CD4-positive, alpha-beta T cell (primary cell): ENCODE measurements at regions not wholly inside any gene's neighbourhood (a gene's known extent, or its start where the extent isn't known, plus 50 kb on each side); places are given as distances from the start of the nearest gene placed in this dataset.

Experiments
- ATAC-seq: fragments of 200-7000 bp; cut with Tn5 transposase; one replicate; pipeline ENCODE4 v1.10.0; 2022; ENCODE audit warnings: mild to moderate bottlenecking; ENCODE audit not compliant: poor library complexity
- CTCF ChIA-PET: fragments of 350-600 bp; sonication (Branson Sonifier 250); formaldehyde crosslinking; loops from one replicate; lab custom pipeline; 2021; ENCODE audit warnings: antibody characterized with exemption, inconsistent platforms; lab: Charles Lee
- POLR2A ChIA-PET: fragments of 350-600 bp; sonication (Branson Sonifier 250); formaldehyde crosslinking; loops from one replicate; lab custom pipeline; 2021; ENCODE audit warnings: antibody characterized with exemption, inconsistent platforms; lab: Charles Lee
- DNase-seq, 14 experiments: peaks; one replicate each; pipeline ENCODE4 v3.0.0-alpha.2; 2013 to 2020; ENCODE audit warnings: mixed read lengths in 2 of 14
- H3K27ac ChIP-seq, 2 donors: one replicate each; pipeline versions ENCODE4 v1.5.1 to v1.7.0; 2013; ENCODE audit warnings: low read length in 2 of 2, low read depth in 1 of 2, mild to moderate bottlenecking in 1 of 2
- H3K27me3 ChIP-seq, 2 experiments: 1 replicate in 1 of 2; 2 replicates in 1 of 2; pipeline versions ENCODE4 v1.6.1 to v1.7.0; 2013; ENCODE audit warnings: low read length in 2 of 2, control low read depth in 1 of 2, mild to moderate bottlenecking in 1 of 2, moderate library complexity in 1 of 2; ENCODE audit not compliant: insufficient read depth in 2 of 2, control insufficient read depth in 1 of 2
- H3K36me3 ChIP-seq: one replicate; pipeline ENCODE4 v1.6.1; 2013; ENCODE audit warnings: low read length, control low read depth; ENCODE audit not compliant: insufficient read depth
- H3K4me1 ChIP-seq: one replicate; pipeline ENCODE4 v1.6.1; 2013; ENCODE audit warnings: low read length, control low read depth; ENCODE audit not compliant: insufficient read depth
- H3K4me3 ChIP-seq: one replicate; pipeline ENCODE4 v1.5.1; 2013; ENCODE audit warnings: mild to moderate bottlenecking, low read length, moderate library complexity
- H3K9me3 ChIP-seq, 2 experiments: 1 replicate in 1 of 2; 2 replicates in 1 of 2; pipeline versions ENCODE4 v1.6.1 to v1.7.0; 2013; ENCODE audit warnings: low read length in 2 of 2, mild to moderate bottlenecking in 2 of 2, control low read depth in 1 of 2, moderate library complexity in 1 of 2; ENCODE audit not compliant: control insufficient read depth in 1 of 2, insufficient read depth in 1 of 2
- H3K27ac Mint-ChIP-seq: one replicate; pipeline ENCODE4 v1.8.0; 2020; ENCODE audit warnings: mixed read lengths
- H3K27me3 Mint-ChIP-seq: one replicate; pipeline ENCODE4 v1.8.0; 2021; ENCODE audit warnings: mixed read lengths
- H3K36me3 Mint-ChIP-seq: one replicate; pipeline ENCODE4 v1.8.0; 2021; ENCODE audit warnings: low read depth, mixed read lengths
- H3K4me1 Mint-ChIP-seq: one replicate; pipeline ENCODE4 v1.8.0; 2021; ENCODE audit warnings: low read depth, mixed read lengths
- H3K4me3 Mint-ChIP-seq: one replicate; pipeline ENCODE4 v1.8.0; 2020; ENCODE audit warnings: mild to moderate bottlenecking, mixed read lengths
- H3K9me3 Mint-ChIP-seq: one replicate; pipeline ENCODE4 v1.8.0; 2020; ENCODE audit warnings: mixed read lengths
- intact Hi-C, 2 experiments: fragments of 100-400 bp; cut with DNase I in 1 of 2; cut with micrococcal nuclease in 1 of 2; formaldehyde crosslinking; loops; one replicate each; pipeline versions ENCODE4 v1.15.1 to v1.9.0; 2023 to 2025; cut with DNase I, micrococcal nuclease
- TF ChIP-seq, protein P1 (sequence below): fragments of 200-600 bp; IDR thresholded peaks from one replicate; pipeline ENCODE4 v1.8.0; 2022; ENCODE audit warnings: antibody characterized with exemption, mild to moderate bottlenecking

DNA sequence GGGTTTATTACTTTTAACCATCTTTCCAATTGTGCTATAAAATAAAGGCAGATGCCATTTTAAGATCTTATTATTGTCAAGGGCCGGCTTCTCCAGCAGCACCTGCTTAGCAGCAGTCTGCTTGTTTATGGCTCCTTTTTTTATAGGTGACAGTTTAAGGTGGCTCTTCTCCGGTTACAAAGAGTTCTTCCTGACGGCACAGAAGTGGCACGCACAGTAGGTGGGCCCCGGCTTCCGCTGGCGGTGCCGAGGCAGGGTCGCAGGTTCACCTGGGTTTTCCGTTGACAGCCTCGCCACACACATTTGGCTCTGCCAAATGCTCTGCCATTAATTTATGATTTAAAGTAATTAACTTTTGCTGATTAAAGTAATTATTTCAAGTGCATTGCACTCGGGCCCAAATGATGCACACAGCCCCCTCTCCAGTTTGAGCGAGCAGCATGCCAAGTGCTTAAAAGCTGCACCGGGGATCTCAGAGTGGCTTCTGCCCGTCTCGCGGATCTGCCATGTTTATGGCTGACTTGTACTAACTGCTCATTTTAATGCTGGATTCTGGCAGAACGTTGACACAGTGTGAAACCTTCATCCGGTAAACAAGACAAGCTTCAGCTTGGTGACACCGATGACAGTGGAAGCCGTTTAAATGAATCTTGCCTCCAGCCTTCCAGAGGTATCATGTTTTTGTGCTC is 355.1 kb upstream of the MKI67 start:
- Histone ChIP-seq H3K4me3 (no peak overlapping the region), H3K36me3 (no peaks in the 10 kb centered on the region), H3K9me3 (peaks cover 0 to 30% of the 10 kb centered on the region in 2 experiments), H3K27ac (no peak overlapping the region), H3K4me1 (no peaks in the 10 kb centered on the region), H3K27me3 (no peaks in the 10 kb centered on the region)
- no peaks in the 10 kb centered on the region for H3K36me3 Mint-ChIP-seq
- no peaks in the 10 kb centered on the region for H3K4me1 Mint-ChIP-seq
- H3K9me3 Mint-ChIP-seq = no peaks in the 10 kb centered on the region
- CTCF ChIA-PET = no interaction called here
- H3K27ac Mint-ChIP-seq = no peak overlapping the region
- H3K27me3 Mint-ChIP-seq = no peaks in the 10 kb centered on the region
- TF ChIP-seq, protein P1, sequence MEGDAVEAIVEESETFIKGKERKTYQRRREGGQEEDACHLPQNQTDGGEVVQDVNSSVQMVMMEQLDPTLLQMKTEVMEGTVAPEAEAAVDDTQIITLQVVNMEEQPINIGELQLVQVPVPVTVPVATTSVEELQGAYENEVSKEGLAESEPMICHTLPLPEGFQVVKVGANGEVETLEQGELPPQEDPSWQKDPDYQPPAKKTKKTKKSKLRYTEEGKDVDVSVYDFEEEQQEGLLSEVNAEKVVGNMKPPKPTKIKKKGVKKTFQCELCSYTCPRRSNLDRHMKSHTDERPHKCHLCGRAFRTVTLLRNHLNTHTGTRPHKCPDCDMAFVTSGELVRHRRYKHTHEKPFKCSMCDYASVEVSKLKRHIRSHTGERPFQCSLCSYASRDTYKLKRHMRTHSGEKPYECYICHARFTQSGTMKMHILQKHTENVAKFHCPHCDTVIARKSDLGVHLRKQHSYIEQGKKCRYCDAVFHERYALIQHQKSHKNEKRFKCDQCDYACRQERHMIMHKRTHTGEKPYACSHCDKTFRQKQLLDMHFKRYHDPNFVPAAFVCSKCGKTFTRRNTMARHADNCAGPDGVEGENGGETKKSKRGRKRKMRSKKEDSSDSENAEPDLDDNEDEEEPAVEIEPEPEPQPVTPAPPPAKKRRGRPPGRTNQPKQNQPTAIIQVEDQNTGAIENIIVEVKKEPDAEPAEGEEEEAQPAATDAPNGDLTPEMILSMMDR = no peak
- POLR2A ChIA-PET = no interaction called here
- no peak for DNase-seq
- no peak overlapping the region for H3K4me3 Mint-ChIP-seq
- intact Hi-C loops = no loop called here
- no peak for ATAC-seq

DNA sequence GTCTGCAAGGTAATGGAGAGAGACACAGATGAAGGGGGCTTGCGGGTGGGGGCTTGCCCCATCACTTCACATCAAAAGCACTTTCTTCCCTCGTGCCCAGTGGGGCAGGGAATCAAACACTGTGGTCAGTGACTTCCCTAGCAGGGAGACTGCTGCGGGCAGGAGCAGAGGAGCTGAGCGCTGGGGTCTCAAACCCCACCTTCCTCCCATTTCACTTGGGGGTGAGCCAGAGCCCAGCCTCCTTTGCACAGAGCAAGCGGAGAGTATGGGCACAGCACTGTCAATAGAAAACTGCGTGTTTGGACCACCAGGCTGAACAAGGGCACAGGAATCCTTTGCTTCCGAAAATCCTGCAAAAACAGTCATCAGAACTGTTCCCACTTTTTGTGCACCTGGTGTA is 355.8 kb upstream of the MKI67 start:
- H3K9me3 ChIP-seq = peaks cover 0 to 30% of the 10 kb centered on the region in 2 experiments
- DNase-seq = no peak
- H3K36me3 Mint-ChIP-seq = no peaks in the 10 kb centered on the region
- H3K4me3 Mint-ChIP-seq = no peak overlapping the region
- intact Hi-C loops = no loop called here
- ATAC-seq = no peak
- CTCF ChIA-PET = no interaction called here
- H3K27ac Mint-ChIP-seq = no peak overlapping the region
- no peaks in the 10 kb centered on the region for H3K9me3 Mint-ChIP-seq
- H3K36me3 ChIP-seq = no peaks in the 10 kb centered on the region
- POLR2A ChIA-PET = no interaction called here
- H3K4me1 ChIP-seq = no peaks in the 10 kb centered on the region
- no peaks in the 10 kb centered on the region for H3K27me3 Mint-ChIP-seq
- no peaks in the 10 kb centered on the region for H3K4me1 Mint-ChIP-seq
- no peaks in the 10 kb centered on the region for H3K27me3 ChIP-seq
- TF ChIP-seq, protein P1 = no peak
- no peak overlapping the region for H3K4me3 ChIP-seq
- H3K27ac ChIP-seq = no peak overlapping the region

DNA sequence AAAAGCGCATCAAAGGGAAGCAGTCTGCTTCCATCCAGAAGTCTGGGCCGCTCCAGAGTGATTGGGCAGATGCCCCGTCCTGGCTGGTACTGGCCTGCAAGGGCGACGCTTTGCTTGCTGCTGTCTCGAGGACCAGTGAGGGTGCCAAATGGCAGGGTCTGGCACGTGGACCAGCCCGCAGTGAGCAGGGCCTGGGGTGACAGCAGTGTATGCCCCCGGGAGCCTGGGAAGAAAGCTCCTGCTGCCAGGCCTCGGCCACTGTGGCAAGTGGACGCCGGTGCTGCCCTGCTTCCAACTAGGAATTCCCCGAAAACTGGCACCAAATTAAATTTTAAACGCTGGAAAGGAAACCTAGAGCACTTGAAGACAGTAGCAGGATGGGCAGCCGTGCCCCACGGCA is 357.0 kb upstream of the MKI67 start:
- TF ChIP-seq, protein P1 = no peak
- ChIA-PET POLR2A (no interaction called here), CTCF (no interaction called here)
- Mint-ChIP-seq H3K9me3 (no peaks in the 10 kb centered on the region), H3K36me3 (no peaks in the 10 kb centered on the region), H3K4me3 (no peak overlapping the region), H3K4me1 (no peaks in the 10 kb centered on the region), H3K27me3 (no peaks in the 10 kb centered on the region), H3K27ac (no peak overlapping the region)
- Histone ChIP-seq H3K36me3 (no peaks in the 10 kb centered on the region), H3K4me3 (no peak overlapping the region), H3K27ac (no peak overlapping the region), H3K4me1 (no peaks in the 10 kb centered on the region), H3K27me3 (no peaks in the 10 kb centered on the region), H3K9me3 (peaks cover 0 to 36% of the 10 kb centered on the region in 2 experiments)
- no peak for DNase-seq
- intact Hi-C loops = no loop called here
- ATAC-seq = no peak
